Esophagus muscularis mucosa (tissue), 4 donors: ENCODE measurements at regions not wholly inside any gene's neighbourhood (a gene's known extent, or its start where the extent isn't known, plus 50 kb on each side); places are given as distances from the start of the nearest gene placed in this dataset.

Experiments
- CTCF ChIP-seq, 3 experiments: fragments of 200-600 bp in 2 of 3; fragments of 450-650 bp in 1 of 3; sonication (generic) in 2 of 3; IDR thresholded peaks; one replicate each; pipeline ENCODE4 v1.5.1; 2017 to 2019; ENCODE audit warnings: antibody characterized with exemption in 3 of 3, mild to moderate bottlenecking in 2 of 3, moderate library complexity in 1 of 3
- EP300 ChIP-seq: sonication (generic); formaldehyde crosslinking; IDR thresholded peaks from one replicate; pipeline ENCODE4 v1.6.1; 2017; ENCODE audit warnings: antibody characterized with exemption
- POLR2A ChIP-seq: fragments of 450-650 bp; IDR thresholded peaks from one replicate; pipeline ENCODE4 v1.6.1; 2017; ENCODE audit warnings: antibody characterized with exemption, moderate library complexity, mild to moderate bottlenecking, low read depth

- TF ChIP-seq EP300 (no peak), POLR2A (no peak), CTCF (IDR thresholded peaks at IDR 0.05) (no peak)
Measured at GRCh38 chr16:50491516-50491915, 56.7 kb upstream of the NKD1 start.
